ENCODE measurements at regions not wholly inside any gene's neighbourhood (a gene's known extent, or its start where the extent isn't known, plus 50 kb on each side); places are given as distances from the start of the nearest gene placed in this dataset.

- Histone ChIP-seq H3K79me2 (ENCODE audit: control insufficient read depth, insufficient read depth, low read length) (no peaks in the 10 kb centered on the region), H2AFZ (ENCODE audit: control insufficient read depth, low read depth, low read length) (no peak overlapping the region), H3K4me1 (ENCODE audit: control insufficient read depth, insufficient read depth, low read length) (no peaks in the 10 kb centered on the region), H3K9ac (ENCODE audit: control insufficient read depth, insufficient read depth, low read length) (no peak overlapping the region), H3K27ac (ENCODE audit: control insufficient read depth, insufficient read depth) (no peak overlapping the region), H4K20me1 (ENCODE audit: control insufficient read depth, insufficient read depth) (no peaks in the 10 kb centered on the region; the same call in 1 of the 2 replicates), H3K36me3 (ENCODE audit: control insufficient read depth in 2 of 2, insufficient read depth in 2 of 2, low read length in 1 of 2) (no peaks in the 10 kb centered on the region), H3K27me3 (replicated peaks in 1 of 2; ENCODE audit: control insufficient read depth in 2 of 2, insufficient read depth in 2 of 2, low read length in 1 of 2) (peaks cover 1 to 13% of the 10 kb centered on the region in 2 experiments; a peak in 3 of 4 replicates), H3K9me3 (replicated peaks; ENCODE audit: control insufficient read depth, insufficient read depth, low read length) (no peaks in the 10 kb centered on the region; the same call in 2 of the 3 replicates), H3K4me3 (no peak overlapping the region), H3K4me2 (ENCODE audit: control insufficient read depth, insufficient read depth) (no peak overlapping the region)
- no TSS peak for BruUV-seq (replicated peaks)
- WGBS (ENCODE audit: insufficient coverage, insufficient replicate concordance, low lambda C conversion rate, missing lambda C conversion rate) = 23% methylated on average over 2 of the region's 2 CpGs
- no peak for ATAC-seq
- FAIRE-seq = no peak
- CTCF ChIA-PET = no interaction called here
- POLR2A ChIA-PET = no interaction called here
- no peak for DNase-seq (ENCODE audit: low read depth, low spot score)
- intact Hi-C loops (cut with micrococcal nuclease; ENCODE audit: unreplicated experiment) (no loop called here), in situ Hi-C loops (cut with MboI) (no loop called here)
- RAD21 ChIA-PET (ENCODE audit: unreplicated experiment) = no interaction called here
- SMC1A ChIA-PET (ENCODE audit: uncharacterized antibody, unreplicated experiment) = no interaction called here
- TF ChIP-seq SMC3 (IDR thresholded peaks at IDR 0.05; ENCODE audit: borderline replicate concordance, low read length) (no peak), HCFC1 (IDR thresholded peaks at IDR 0.05; ENCODE audit: low read length) (no peak), MEF2A (IDR thresholded peaks at IDR 0.05; ENCODE audit: insufficient read depth, low read depth, low read length) (no peak), CBX5 (IDR thresholded peaks at IDR 0.05; ENCODE audit: low read depth) (no peak), SUZ12 (IDR thresholded peaks at IDR 0.05; ENCODE audit: unreplicated experiment) (no peak), IKZF2 (IDR thresholded peaks at IDR 0.05) (no peak), ZBTB11 (CRISPR knock-in tag; IDR thresholded peaks at IDR 0.05) (no peak), E4F1 (IDR thresholded peaks at IDR 0.05; ENCODE audit: borderline replicate concordance, partially characterized antibody) (no peak), TBL1XR1 (IDR thresholded peaks at IDR 0.05; ENCODE audit: low read depth, low read length) (no peak), SMAD5 (IDR thresholded peaks at IDR 0.05; ENCODE audit: low read depth) (no peak), ZNF24 (IDR thresholded peaks at IDR 0.05) (no peak), EED (IDR thresholded peaks at IDR 0.05; ENCODE audit: low read depth) (no peak), ZNF217 (IDR thresholded peaks at IDR 0.05) (no peak)
- TF ChIP-seq, protein P1, sequence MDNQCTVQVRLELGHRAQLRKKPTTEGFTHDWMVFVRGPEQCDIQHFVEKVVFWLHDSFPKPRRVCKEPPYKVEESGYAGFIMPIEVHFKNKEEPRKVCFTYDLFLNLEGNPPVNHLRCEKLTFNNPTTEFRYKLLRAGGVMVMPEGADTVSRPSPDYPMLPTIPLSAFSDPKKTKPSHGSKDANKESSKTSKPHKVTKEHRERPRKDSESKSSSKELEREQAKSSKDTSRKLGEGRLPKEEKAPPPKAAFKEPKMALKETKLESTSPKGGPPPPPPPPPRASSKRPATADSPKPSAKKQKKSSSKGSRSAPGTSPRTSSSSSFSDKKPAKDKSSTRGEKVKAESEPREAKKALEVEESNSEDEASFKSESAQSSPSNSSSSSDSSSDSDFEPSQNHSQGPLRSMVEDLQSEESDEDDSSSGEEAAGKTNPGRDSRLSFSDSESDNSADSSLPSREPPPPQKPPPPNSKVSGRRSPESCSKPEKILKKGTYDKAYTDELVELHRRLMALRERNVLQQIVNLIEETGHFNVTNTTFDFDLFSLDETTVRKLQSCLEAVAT (IDR thresholded peaks at IDR 0.05) = no peak
- TF ChIP-seq, protein P2, sequence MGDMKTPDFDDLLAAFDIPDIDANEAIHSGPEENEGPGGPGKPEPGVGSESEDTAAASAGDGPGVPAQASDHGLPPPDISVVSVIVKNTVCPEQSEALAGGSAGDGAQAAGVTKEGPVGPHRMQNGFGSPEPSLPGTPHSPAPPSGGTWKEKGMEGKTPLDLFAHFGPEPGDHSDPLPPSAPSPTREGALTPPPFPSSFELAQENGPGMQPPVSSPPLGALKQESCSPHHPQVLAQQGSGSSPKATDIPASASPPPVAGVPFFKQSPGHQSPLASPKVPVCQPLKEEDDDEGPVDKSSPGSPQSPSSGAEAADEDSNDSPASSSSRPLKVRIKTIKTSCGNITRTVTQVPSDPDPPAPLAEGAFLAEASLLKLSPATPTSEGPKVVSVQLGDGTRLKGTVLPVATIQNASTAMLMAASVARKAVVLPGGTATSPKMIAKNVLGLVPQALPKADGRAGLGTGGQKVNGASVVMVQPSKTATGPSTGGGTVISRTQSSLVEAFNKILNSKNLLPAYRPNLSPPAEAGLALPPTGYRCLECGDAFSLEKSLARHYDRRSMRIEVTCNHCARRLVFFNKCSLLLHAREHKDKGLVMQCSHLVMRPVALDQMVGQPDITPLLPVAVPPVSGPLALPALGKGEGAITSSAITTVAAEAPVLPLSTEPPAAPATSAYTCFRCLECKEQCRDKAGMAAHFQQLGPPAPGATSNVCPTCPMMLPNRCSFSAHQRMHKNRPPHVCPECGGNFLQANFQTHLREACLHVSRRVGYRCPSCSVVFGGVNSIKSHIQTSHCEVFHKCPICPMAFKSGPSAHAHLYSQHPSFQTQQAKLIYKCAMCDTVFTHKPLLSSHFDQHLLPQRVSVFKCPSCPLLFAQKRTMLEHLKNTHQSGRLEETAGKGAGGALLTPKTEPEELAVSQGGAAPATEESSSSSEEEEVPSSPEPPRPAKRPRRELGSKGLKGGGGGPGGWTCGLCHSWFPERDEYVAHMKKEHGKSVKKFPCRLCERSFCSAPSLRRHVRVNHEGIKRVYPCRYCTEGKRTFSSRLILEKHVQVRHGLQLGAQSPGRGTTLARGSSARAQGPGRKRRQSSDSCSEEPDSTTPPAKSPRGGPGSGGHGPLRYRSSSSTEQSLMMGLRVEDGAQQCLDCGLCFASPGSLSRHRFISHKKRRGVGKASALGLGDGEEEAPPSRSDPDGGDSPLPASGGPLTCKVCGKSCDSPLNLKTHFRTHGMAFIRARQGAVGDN (IDR thresholded peaks at IDR 0.05) = no peak
These were observed 55.4 kb upstream of the RAPH1 start for GRCh38 chr2:203590496-203590895.

Data from GM12878 (cell line).